ENCODE measurements at regions not wholly inside any gene's neighbourhood (a gene's known extent, or its start where the extent isn't known, plus 50 kb on each side); places are given as distances from the start of the nearest gene placed in this dataset.

DNA sequence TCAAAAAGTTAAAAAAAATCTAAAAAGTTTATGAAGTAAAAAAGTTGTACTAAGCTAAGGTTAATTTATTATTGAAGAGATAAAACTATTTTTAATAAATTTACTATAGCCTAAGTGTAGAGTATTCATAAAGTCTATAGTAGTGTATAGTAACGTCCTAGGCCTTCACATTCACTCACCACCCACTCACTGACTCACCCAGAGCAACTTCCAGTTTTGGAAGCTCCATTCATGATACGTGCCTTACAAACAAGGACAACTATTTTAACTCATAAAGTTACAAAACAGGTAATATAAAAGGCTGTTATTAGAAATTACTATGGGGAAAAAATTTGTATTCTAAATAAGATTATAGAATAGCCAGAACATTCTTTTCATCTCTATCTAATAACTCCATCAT is 158.9 kb upstream of the FN1 start:
- WGBS, result 82% methylated on average over 2 of the region's 2 CpGs
- H3K27me3 ChIP-seq (ENCODE audit: control insufficient read depth in 4 of 4, insufficient read depth in 4 of 4, low read length in 3 of 4), result no peaks in the 10 kb centered on the region
- TF ChIP-seq JUND (IDR thresholded peaks at IDR 0.05) (no peak), FOXA1 (IDR thresholded peaks at IDR 0.05) (no peak)
- no peaks in the 10 kb centered on the region for H3K4me1 ChIP-seq (ENCODE audit: control insufficient read depth in 4 of 4, insufficient read depth in 4 of 4, low read length in 3 of 4)
- no peaks in the 10 kb centered on the region for H3K9me3 ChIP-seq (ENCODE audit: control insufficient read depth in 4 of 4, low read length in 3 of 4)
- H3K4me3 ChIP-seq (ENCODE audit: low read depth in 1 of 3, low read length in 3 of 3), result no peak overlapping the region
- no peak overlapping the region for H3K9ac ChIP-seq (ENCODE audit: low read depth in 1 of 2, low read length in 2 of 2)
- no peaks in the 10 kb centered on the region for H3K36me3 ChIP-seq (ENCODE audit: control insufficient read depth in 4 of 4, insufficient read depth in 3 of 4, low read depth in 1 of 4, low read length in 3 of 4)
- H3K27ac ChIP-seq (ENCODE audit: low read depth in 1 of 2, low read length in 2 of 2), result no peak overlapping the region
- DNase-seq (ENCODE audit: low spot score), result no peak

GRCh38 chr2:215590010-215590745 is 154.3 kb upstream of the FN1 start:
- Histone ChIP-seq H3K9me3 (ENCODE audit: control insufficient read depth in 4 of 4, low read length in 3 of 4) (no peaks in the 10 kb centered on the region), H3K27me3 (ENCODE audit: control insufficient read depth in 4 of 4, insufficient read depth in 4 of 4, low read length in 3 of 4) (no peaks in the 10 kb centered on the region), H3K27ac (ENCODE audit: low read depth in 1 of 2, low read length in 2 of 2) (no peak overlapping the region), H3K9ac (ENCODE audit: low read depth in 1 of 2, low read length in 2 of 2) (no peak overlapping the region), H3K4me3 (ENCODE audit: low read depth in 1 of 3, low read length in 3 of 3) (no peak overlapping the region), H3K4me1 (ENCODE audit: control insufficient read depth in 4 of 4, insufficient read depth in 4 of 4, low read length in 3 of 4) (no peaks in the 10 kb centered on the region), H3K36me3 (ENCODE audit: control insufficient read depth in 4 of 4, insufficient read depth in 3 of 4, low read depth in 1 of 4, low read length in 3 of 4) (no peaks in the 10 kb centered on the region)
- 94% methylated on average over 6 of the region's 6 CpGs for WGBS
- DNase-seq (ENCODE audit: low spot score), result no peak
- TF ChIP-seq HNF4G (IDR thresholded peaks at IDR 0.05) (no peak), NR2F2 (IDR thresholded peaks at IDR 0.05) (no peak), TAF1 (conservative IDR thresholded peaks at IDR 0.05) (no peak), ATF3 (IDR thresholded peaks at IDR 0.05) (no peak), RAD21 (IDR thresholded peaks at IDR 0.05) (no peak), EGR1 (IDR thresholded peaks at IDR 0.05; ENCODE audit: low read depth in 2 of 2) (no peak), JUND (IDR thresholded peaks at IDR 0.05) (no peak), HNF4A (conservative IDR thresholded peaks at IDR 0.05) (no peak), YY1 (IDR thresholded peaks at IDR 0.05) (no peak), FOXA1 (IDR thresholded peaks at IDR 0.05) (no peak), GABPA (IDR thresholded peaks at IDR 0.05 in 1 of 2, conservative IDR thresholded peaks at IDR 0.05 in 1 of 2) (no peak), RXRA (IDR thresholded peaks at IDR 0.05) (no peak), FOXA2 (IDR thresholded peaks at IDR 0.05) (no peak)
- TF ChIP-seq, protein P1, sequence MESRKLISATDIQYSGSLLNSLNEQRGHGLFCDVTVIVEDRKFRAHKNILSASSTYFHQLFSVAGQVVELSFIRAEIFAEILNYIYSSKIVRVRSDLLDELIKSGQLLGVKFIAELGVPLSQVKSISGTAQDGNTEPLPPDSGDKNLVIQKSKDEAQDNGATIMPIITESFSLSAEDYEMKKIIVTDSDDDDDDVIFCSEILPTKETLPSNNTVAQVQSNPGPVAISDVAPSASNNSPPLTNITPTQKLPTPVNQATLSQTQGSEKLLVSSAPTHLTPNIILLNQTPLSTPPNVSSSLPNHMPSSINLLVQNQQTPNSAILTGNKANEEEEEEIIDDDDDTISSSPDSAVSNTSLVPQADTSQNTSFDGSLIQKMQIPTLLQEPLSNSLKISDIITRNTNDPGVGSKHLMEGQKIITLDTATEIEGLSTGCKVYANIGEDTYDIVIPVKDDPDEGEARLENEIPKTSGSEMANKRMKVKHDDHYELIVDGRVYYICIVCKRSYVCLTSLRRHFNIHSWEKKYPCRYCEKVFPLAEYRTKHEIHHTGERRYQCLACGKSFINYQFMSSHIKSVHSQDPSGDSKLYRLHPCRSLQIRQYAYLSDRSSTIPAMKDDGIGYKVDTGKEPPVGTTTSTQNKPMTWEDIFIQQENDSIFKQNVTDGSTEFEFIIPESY (IDR thresholded peaks at IDR 0.05), result no peak
- TF ChIP-seq, protein P2, sequence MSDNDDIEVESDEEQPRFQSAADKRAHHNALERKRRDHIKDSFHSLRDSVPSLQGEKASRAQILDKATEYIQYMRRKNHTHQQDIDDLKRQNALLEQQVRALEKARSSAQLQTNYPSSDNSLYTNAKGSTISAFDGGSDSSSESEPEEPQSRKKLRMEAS (IDR thresholded peaks at IDR 0.05), result no peak

GRCh38 chr2:215583881-215584280 is 148.0 kb upstream of the FN1 start:
- no peak overlapping the region for H3K9ac ChIP-seq (ENCODE audit: low read depth in 1 of 2, low read length in 2 of 2)
- DNase-seq (ENCODE audit: low spot score), result no peak
- no peaks in the 10 kb centered on the region for H3K27me3 ChIP-seq (ENCODE audit: control insufficient read depth in 4 of 4, insufficient read depth in 4 of 4, low read length in 3 of 4)
- no peak for TF ChIP-seq RXRA (IDR thresholded peaks at IDR 0.05)
- no peak for TF ChIP-seq GABPA (IDR thresholded peaks at IDR 0.05 in 1 of 2, conservative IDR thresholded peaks at IDR 0.05 in 1 of 2)
- no peak for TF ChIP-seq FOXA2 (IDR thresholded peaks at IDR 0.05)
- no peak for TF ChIP-seq REST (IDR thresholded peaks at IDR 0.05)
- TF ChIP-seq, protein P2 (IDR thresholded peaks at IDR 0.05), result no peak
- no peak for TF ChIP-seq JUND (IDR thresholded peaks at IDR 0.05)
- H3K4me1 ChIP-seq (ENCODE audit: control insufficient read depth in 4 of 4, insufficient read depth in 4 of 4, low read length in 3 of 4), result no peaks in the 10 kb centered on the region
- no peak overlapping the region for H3K4me3 ChIP-seq (ENCODE audit: low read depth in 1 of 3, low read length in 3 of 3)
- no peaks in the 10 kb centered on the region for H3K36me3 ChIP-seq (ENCODE audit: control insufficient read depth in 4 of 4, insufficient read depth in 3 of 4, low read depth in 1 of 4, low read length in 3 of 4)
- no peak overlapping the region for H3K27ac ChIP-seq (ENCODE audit: low read depth in 1 of 2, low read length in 2 of 2)
- no peaks in the 10 kb centered on the region for H3K9me3 ChIP-seq (ENCODE audit: control insufficient read depth in 4 of 4, low read length in 3 of 4)
- 72% methylated on average over 1 of the region's 1 CpG for WGBS

All from liver (tissue), 7 donors.